ENCODE measurements at regions not wholly inside any gene's neighbourhood (a gene's known extent, or its start where the extent isn't known, plus 50 kb on each side); places are given as distances from the start of the nearest gene placed in this dataset.
A peak's percentile ranks its signal among the peaks of the same experiment; 100 is the strongest.

DNA sequence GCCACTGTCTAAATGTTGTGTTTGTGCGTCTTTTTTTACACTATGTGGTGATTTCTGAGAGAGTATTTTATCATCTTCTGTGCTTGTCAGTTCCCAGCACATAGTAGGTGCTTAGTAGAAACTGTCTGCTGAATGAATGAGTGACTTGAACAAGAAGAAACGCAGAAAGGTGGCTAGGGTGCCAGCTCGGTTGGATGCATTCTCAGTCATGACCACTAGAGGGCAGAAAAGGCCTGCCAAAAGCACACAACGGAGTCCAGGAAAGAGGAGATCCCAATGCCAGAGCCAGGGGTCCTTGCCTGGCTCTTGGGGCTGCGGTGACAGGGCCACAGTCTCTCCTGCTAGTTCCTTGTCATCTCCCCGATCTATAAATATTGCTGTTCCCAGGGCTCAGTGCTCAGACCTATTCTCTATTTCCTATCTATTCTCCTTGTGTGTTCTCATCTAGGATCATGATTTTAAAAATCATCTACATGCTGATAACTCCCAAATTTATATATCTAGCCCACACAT lies 57.3 kb upstream of the CCL1 start:
- Histone ChIP-seq H3K4me1 (ENCODE audit: insufficient read depth, low read length) (no peaks in the 10 kb centered on the region), H2AFZ (ENCODE audit: low read length) (no peak overlapping the region), H4K20me1 (ENCODE audit: insufficient read depth, low read length) (no peaks in the 10 kb centered on the region), H3K27me3 (ENCODE audit: control insufficient read depth in 1 of 2, insufficient read depth in 2 of 2, low read length in 2 of 2) (peaks cover 0 to 3% of the 10 kb centered on the region in 2 experiments; a peak in 2 of 5 replicates), H3K4me2 (ENCODE audit: low read depth, low read length) (no peak overlapping the region), H3K36me3 (replicated peaks in 1 of 2; ENCODE audit: control insufficient read depth in 1 of 2, insufficient read depth in 2 of 2, low read length in 2 of 2) (no peaks in the 10 kb centered on the region), H3K9ac (ENCODE audit: insufficient read depth, low read depth, low read length) (no peak overlapping the region), H3K27ac (ENCODE audit: extremely low read length, insufficient read depth, low read length) (no peak overlapping the region), H3K9me3 (ENCODE audit: low read length) (no peaks in the 10 kb centered on the region), H3K4me3 (replicated peaks in 1 of 3; ENCODE audit: insufficient read depth in 1 of 3, low read depth in 2 of 3, low read length in 3 of 3) (no peak overlapping the region), H3K79me2 (ENCODE audit: insufficient read depth, low read length) (no peaks in the 10 kb centered on the region)
- 6% methylated on average over 6 of the region's 6 CpGs for whole genome bisulfite sequencing (ENCODE audit: low lambda C conversion rate)
- peak; percentile 72 for ATAC-seq
- intact Hi-C loops (cut with micrococcal nuclease; ENCODE audit: unreplicated experiment) (loop anchor here (5.0 to 10.0 kb wide), 2 partner anchors 557 to 1114 kb away; partner anchors contain the start of gene SLFN12L), in situ Hi-C loops (cut with HindIII; ENCODE audit: extremely low pct_ligation_motif_present, low pct_unique_long_range_greater_than_20kb) (loop anchor here (5.0 to 25.0 kb wide), 4 partner anchors 64 to 1117 kb away; partner anchors contain the start of genes FNDC8 and SLFN12L)
- FAIRE-seq: peak; percentile 72
- ChIA-PET POLR2A (no interaction called here), CTCF (ENCODE audit: low intra/inter-chr PET ratio, low total read pairs) (interaction anchor here (1.1 to 2.0 kb wide), 5 partner anchors 99 to 1119 kb away, joined by 3 to 19 read pairs (median 5); partner anchors contain the start of gene RAD51D)
- no TSS peak for BruUV-seq (replicated peaks)
- peak; percentile 31 for DNase-seq (ENCODE audit: low spot score)
- TF ChIP-seq SIX1 (CRISPR knock-in tag; IDR thresholded peaks at IDR 0.05; ENCODE audit: borderline replicate concordance): no peak
- TF ChIP-seq NAIF1 (CRISPR knock-in tag; IDR thresholded peaks at IDR 0.05; ENCODE audit: borderline replicate concordance): no peak
- no peak for TF ChIP-seq ZNF3 (CRISPR knock-in tag; IDR thresholded peaks at IDR 0.05)
- TF ChIP-seq XRCC5 (optimal IDR thresholded peaks at IDR 0.05; ENCODE audit: low read length): peak; percentile 47
- TF ChIP-seq, protein P1, sequence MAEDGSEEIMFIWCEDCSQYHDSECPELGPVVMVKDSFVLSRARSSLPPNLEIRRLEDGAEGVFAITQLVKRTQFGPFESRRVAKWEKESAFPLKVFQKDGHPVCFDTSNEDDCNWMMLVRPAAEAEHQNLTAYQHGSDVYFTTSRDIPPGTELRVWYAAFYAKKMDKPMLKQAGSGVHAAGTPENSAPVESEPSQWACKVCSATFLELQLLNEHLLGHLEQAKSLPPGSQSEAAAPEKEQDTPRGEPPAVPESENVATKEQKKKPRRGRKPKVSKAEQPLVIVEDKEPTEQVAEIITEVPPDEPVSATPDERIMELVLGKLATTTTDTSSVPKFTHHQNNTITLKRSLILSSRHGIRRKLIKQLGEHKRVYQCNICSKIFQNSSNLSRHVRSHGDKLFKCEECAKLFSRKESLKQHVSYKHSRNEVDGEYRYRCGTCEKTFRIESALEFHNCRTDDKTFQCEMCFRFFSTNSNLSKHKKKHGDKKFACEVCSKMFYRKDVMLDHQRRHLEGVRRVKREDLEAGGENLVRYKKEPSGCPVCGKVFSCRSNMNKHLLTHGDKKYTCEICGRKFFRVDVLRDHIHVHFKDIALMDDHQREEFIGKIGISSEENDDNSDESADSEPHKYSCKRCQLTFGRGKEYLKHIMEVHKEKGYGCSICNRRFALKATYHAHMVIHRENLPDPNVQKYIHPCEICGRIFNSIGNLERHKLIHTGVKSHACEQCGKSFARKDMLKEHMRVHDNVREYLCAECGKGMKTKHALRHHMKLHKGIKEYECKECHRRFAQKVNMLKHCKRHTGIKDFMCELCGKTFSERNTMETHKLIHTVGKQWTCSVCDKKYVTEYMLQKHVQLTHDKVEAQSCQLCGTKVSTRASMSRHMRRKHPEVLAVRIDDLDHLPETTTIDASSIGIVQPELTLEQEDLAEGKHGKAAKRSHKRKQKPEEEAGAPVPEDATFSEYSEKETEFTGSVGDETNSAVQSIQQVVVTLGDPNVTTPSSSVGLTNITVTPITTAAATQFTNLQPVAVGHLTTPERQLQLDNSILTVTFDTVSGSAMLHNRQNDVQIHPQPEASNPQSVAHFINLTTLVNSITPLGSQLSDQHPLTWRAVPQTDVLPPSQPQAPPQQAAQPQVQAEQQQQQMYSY (CRISPR knock-in tag; IDR thresholded peaks at IDR 0.05): no peak
- no peak for TF ChIP-seq MTF1 (CRISPR knock-in tag; IDR thresholded peaks at IDR 0.05)
- TF ChIP-seq, protein P2, sequence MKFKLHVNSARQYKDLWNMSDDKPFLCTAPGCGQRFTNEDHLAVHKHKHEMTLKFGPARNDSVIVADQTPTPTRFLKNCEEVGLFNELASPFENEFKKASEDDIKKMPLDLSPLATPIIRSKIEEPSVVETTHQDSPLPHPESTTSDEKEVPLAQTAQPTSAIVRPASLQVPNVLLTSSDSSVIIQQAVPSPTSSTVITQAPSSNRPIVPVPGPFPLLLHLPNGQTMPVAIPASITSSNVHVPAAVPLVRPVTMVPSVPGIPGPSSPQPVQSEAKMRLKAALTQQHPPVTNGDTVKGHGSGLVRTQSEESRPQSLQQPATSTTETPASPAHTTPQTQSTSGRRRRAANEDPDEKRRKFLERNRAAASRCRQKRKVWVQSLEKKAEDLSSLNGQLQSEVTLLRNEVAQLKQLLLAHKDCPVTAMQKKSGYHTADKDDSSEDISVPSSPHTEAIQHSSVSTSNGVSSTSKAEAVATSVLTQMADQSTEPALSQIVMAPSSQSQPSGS (CRISPR knock-in tag; IDR thresholded peaks at IDR 0.05): no peak
- TF ChIP-seq, protein P3, sequence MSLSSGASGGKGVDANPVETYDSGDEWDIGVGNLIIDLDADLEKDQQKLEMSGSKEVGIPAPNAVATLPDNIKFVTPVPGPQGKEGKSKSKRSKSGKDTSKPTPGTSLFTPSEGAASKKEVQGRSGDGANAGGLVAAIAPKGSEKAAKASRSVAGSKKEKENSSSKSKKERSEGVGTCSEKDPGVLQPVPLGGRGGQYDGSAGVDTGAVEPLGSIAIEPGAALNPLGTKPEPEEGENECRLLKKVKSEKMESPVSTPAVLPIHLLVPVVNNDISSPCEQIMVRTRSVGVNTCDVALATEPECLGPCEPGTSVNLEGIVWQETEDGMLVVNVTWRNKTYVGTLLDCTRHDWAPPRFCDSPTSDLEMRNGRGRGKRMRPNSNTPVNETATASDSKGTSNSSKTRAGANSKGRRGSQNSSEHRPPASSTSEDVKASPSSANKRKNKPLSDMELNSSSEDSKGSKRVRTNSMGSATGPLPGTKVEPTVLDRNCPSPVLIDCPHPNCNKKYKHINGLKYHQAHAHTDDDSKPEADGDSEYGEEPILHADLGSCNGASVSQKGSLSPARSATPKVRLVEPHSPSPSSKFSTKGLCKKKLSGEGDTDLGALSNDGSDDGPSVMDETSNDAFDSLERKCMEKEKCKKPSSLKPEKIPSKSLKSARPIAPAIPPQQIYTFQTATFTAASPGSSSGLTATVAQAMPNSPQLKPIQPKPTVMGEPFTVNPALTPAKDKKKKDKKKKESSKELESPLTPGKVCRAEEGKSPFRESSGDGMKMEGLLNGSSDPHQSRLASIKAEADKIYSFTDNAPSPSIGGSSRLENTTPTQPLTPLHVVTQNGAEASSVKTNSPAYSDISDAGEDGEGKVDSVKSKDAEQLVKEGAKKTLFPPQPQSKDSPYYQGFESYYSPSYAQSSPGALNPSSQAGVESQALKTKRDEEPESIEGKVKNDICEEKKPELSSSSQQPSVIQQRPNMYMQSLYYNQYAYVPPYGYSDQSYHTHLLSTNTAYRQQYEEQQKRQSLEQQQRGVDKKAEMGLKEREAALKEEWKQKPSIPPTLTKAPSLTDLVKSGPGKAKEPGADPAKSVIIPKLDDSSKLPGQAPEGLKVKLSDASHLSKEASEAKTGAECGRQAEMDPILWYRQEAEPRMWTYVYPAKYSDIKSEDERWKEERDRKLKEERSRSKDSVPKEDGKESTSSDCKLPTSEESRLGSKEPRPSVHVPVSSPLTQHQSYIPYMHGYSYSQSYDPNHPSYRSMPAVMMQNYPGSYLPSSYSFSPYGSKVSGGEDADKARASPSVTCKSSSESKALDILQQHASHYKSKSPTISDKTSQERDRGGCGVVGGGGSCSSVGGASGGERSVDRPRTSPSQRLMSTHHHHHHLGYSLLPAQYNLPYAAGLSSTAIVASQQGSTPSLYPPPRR (CRISPR knock-in tag; IDR thresholded peaks at IDR 0.05; ENCODE audit: borderline replicate concordance): no peak
- no peak for TF ChIP-seq ATM (IDR thresholded peaks at IDR 0.05; ENCODE audit: borderline replicate concordance)
- TF ChIP-seq PTBP1 (IDR thresholded peaks at IDR 0.05; ENCODE audit: low read depth, low read length, poor library complexity, severe bottlenecking): no peak
- TF ChIP-seq ZNF709 (CRISPR knock-in tag; IDR thresholded peaks at IDR 0.05): no peak
- no peak for TF ChIP-seq TEAD2 (CRISPR knock-in tag; IDR thresholded peaks at IDR 0.05)
- no peak for TF ChIP-seq ZFY (CRISPR knock-in tag; IDR thresholded peaks at IDR 0.05)
- TF ChIP-seq, protein P4, sequence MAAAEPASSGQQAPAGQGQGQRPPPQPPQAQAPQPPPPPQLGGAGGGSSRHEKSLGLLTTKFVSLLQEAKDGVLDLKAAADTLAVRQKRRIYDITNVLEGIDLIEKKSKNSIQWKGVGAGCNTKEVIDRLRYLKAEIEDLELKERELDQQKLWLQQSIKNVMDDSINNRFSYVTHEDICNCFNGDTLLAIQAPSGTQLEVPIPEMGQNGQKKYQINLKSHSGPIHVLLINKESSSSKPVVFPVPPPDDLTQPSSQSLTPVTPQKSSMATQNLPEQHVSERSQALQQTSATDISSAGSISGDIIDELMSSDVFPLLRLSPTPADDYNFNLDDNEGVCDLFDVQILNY (CRISPR knock-in tag; conservative IDR thresholded peaks at IDR 0.05): no peak
- no peak for TF ChIP-seq EZH2 (conservative IDR thresholded peaks at IDR 0.05; ENCODE audit: low read depth, low read length)
